Pancreas (tissue), 10 donors: ENCODE measurements at regions not wholly inside any gene's neighbourhood (a gene's known extent, or its start where the extent isn't known, plus 50 kb on each side); places are given as distances from the start of the nearest gene placed in this dataset.

Experiments
- ATAC-seq, 4 donors: fragments of 200-7000 bp; cut with Tn5 transposase; one replicate each; pipeline versions ENCODE4 v1.8.0 to v1.9.1; 2020; ENCODE audit warnings: mild to moderate bottlenecking in 4 of 4, moderate library complexity in 4 of 4
- DNase-seq, 6 donors: peaks; one replicate each; pipeline ENCODE4 v3.0.0-alpha.2; 2020
- FAIRE-seq: peaks from 2 replicates; lab custom pipeline; 2012; peaks lifted over from hg19 to GRCh38; lab: Jason Lieb, UNC
- H3K27ac ChIP-seq, 4 donors: fragments of 200-600 bp; sonication (generic); 1 replicate in 3 of 4; 2 replicates in 1 of 4; pipeline versions ENCODE4 v1.5.0 to v1.8.0; 2020
- H3K27me3 ChIP-seq, 4 donors: fragments of 200-600 bp; one replicate each; pipeline ENCODE4 v1.8.0; 2021
- H3K36me3 ChIP-seq, 3 donors: fragments of 200-600 bp; sonication (generic) in 1 of 3; one replicate each; pipeline versions ENCODE4 v1.5.0 to v1.8.0; 2020 to 2021
- H3K4me1 ChIP-seq, 3 donors: fragments of 200-600 bp; one replicate each; pipeline ENCODE4 v1.8.0; 2021
- H3K4me3 ChIP-seq, 4 donors: fragments of 200-600 bp; sonication (generic) in 2 of 4; one replicate each; pipeline versions ENCODE4 v1.5.0 to v1.8.0; 2020 to 2021
- H3K9me3 ChIP-seq, 4 donors: fragments of 200-600 bp; one replicate each; pipeline ENCODE4 v1.8.0; 2021
- CTCF ChIP-seq, 4 donors: fragments of 200-600 bp; sonication (generic) in 3 of 4; IDR thresholded peaks; one replicate each; pipeline versions ENCODE4 v1.5.0 to v1.8.0; 2021; ENCODE audit warnings: antibody characterized with exemption in 4 of 4
- WGBS, 2 donors: extraction: QIAGEN DNeasy Blood & Tissue Kit; methylation state at CpG; one replicate each; pipeline ENCODE4 v1.1.7; 2013; 5-methylcytosine and 5-hydroxymethylcytosine counted together
- intact Hi-C, 3 donors: fragments of 100-400 bp; cut with DNase I; formaldehyde crosslinking; loops; one replicate each; pipeline versions ENCODE4 v1.11.1 to v1.14.2; 2022
- donor health status: healthy with polysubstance abuse.
- donor health status: DM: no; HTN: no; CAD: no; lungs with moderate emphysema.
- donor health status: DM: no; HTN: no; CAD: no.
- donor health status: control.
- donor health status: control.
- donor health status: Bipolar disorder and iron deficiency.
- donor health status: DM: yes; HTN: yes; CAD: no.
- donor health status: DM: no; HTN: no; CAD: no.
- donor health status: DM: no; HTN: no; CAD: no.
- donor health status: DM: yes; HTN: yes; CAD: no.

GRCh38 chr2:66084948-66085590, 349.9 kb upstream of the MEIS1 start:
- Histone ChIP-seq H3K9me3 (no peaks in the 10 kb centered on the region), H3K4me1 (no peaks in the 10 kb centered on the region), H3K36me3 (no peaks in the 10 kb centered on the region), H3K27me3 (no peaks in the 10 kb centered on the region), H3K4me3 (no peak overlapping the region), H3K27ac (no peak overlapping the region)
- FAIRE-seq (no peak), DNase-seq (no peak), ATAC-seq (no peak)
- no peak for TF ChIP-seq CTCF (IDR thresholded peaks at IDR 0.05)
- 77 to 87% methylated on average over 9 of the region's 9 CpGs for WGBS, 2 donors
- intact Hi-C loops = no loop called here

- FAIRE-seq (no peak), DNase-seq (no peak)
- intact Hi-C loops = no loop called here
Measured at GRCh38 chr2:66082581-66082980, 352.3 kb upstream of the MEIS1 start.

GRCh38 chr2:66080127-66080526, 354.8 kb upstream of the MEIS1 start:
- Histone ChIP-seq H3K27ac (no peak overlapping the region), H3K9me3 (no peaks in the 10 kb centered on the region), H3K4me1 (no peaks in the 10 kb centered on the region), H3K27me3 (no peaks in the 10 kb centered on the region), H3K4me3 (no peak overlapping the region), H3K36me3 (no peaks in the 10 kb centered on the region)
- TF ChIP-seq CTCF (IDR thresholded peaks at IDR 0.05) = no peak
- intact Hi-C loops = no loop called here
- no peak for FAIRE-seq
- ATAC-seq = no peak
- WGBS, 2 donors = 51 to 60% methylated on average over 5 of the region's 5 CpGs
- DNase-seq = no peak

More at GRCh38 chr2:66082581-66082980, 352.3 kb upstream of the MEIS1 start:
- Histone ChIP-seq H3K4me1 (no peaks in the 10 kb centered on the region), H3K27me3 (no peaks in the 10 kb centered on the region), H3K4me3 (no peak overlapping the region), H3K36me3 (no peaks in the 10 kb centered on the region), H3K9me3 (no peaks in the 10 kb centered on the region), H3K27ac (no peak overlapping the region)
- no peak for TF ChIP-seq CTCF (IDR thresholded peaks at IDR 0.05)
- 82 to 100% methylated on average over 1 of the region's 1 CpG for WGBS, 2 donors
- ATAC-seq = no peak

- WGBS, 2 donors = 73 to 81% methylated on average over 4 of the region's 4 CpGs
- H3K27me3 ChIP-seq = no peaks in the 10 kb centered on the region
- H3K27ac ChIP-seq = no peak overlapping the region
- no peaks in the 10 kb centered on the region for H3K36me3 ChIP-seq
- no peak for FAIRE-seq
- no peaks in the 10 kb centered on the region for H3K9me3 ChIP-seq
- no peaks in the 10 kb centered on the region for H3K4me1 ChIP-seq
- no peak for TF ChIP-seq CTCF (IDR thresholded peaks at IDR 0.05)
- no peak for ATAC-seq
- no peak overlapping the region for H3K4me3 ChIP-seq
- DNase-seq = no peak
- intact Hi-C loops = no loop called here
Measured at GRCh38 chr2:66073172-66073571, 361.8 kb upstream of the MEIS1 start.
